ENCODE measurements at regions not wholly inside any gene's neighbourhood (a gene's known extent, or its start where the extent isn't known, plus 50 kb on each side); places are given as distances from the start of the nearest gene placed in this dataset.

DNA sequence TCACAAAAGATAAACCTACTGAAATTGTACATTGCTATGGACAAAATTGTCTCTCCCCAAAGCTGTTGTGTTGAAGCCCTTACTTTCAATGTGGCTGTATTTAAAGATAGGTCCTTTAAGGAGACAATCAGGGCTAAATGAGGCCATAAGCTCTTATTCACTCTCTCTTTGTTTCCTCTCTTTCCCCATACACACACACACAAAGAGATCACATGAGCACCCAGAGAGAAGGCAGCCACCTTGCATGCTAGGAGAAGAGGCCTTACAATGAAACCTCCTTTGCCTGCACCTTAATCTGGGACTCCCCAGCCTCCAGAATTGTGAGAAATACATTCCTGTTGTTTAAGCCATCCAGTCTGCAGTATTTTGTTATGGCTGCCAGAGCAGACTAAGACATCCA, 1295.6 kb upstream of the CDH6 start:
- H3K36me3 ChIP-seq: no peaks in the 10 kb centered on the region
- DNase-seq: no peak
- TF ChIP-seq POLR2A (IDR thresholded peaks at IDR 0.05): no peak
- TF ChIP-seq, protein P1, sequence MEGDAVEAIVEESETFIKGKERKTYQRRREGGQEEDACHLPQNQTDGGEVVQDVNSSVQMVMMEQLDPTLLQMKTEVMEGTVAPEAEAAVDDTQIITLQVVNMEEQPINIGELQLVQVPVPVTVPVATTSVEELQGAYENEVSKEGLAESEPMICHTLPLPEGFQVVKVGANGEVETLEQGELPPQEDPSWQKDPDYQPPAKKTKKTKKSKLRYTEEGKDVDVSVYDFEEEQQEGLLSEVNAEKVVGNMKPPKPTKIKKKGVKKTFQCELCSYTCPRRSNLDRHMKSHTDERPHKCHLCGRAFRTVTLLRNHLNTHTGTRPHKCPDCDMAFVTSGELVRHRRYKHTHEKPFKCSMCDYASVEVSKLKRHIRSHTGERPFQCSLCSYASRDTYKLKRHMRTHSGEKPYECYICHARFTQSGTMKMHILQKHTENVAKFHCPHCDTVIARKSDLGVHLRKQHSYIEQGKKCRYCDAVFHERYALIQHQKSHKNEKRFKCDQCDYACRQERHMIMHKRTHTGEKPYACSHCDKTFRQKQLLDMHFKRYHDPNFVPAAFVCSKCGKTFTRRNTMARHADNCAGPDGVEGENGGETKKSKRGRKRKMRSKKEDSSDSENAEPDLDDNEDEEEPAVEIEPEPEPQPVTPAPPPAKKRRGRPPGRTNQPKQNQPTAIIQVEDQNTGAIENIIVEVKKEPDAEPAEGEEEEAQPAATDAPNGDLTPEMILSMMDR (IDR thresholded peaks at IDR 0.05): no peak

DNA sequence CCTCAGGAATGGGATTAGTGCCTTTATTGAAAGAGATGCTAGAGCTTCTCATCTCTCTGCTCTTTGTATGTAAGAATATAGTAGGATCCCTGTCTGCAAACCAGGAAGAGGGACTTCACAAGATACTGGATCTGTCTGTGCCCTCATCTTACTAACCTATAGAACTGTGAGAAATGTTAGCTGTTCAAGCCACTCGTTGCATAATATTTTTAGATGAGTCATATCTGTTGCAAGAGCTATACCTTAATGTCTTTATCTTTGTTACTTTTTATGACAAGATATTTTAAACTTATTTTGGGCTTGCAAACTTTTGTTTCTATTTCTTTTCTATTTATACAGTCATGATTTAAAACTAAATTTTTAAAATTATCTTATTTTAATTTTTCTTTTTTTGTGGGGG, 1296.8 kb upstream of the CDH6 start:
- Histone ChIP-seq H3K36me3 (no peaks in the 10 kb centered on the region), H3K9me3 (no peaks in the 10 kb centered on the region), H3K4me1 (no peaks in the 10 kb centered on the region), H3K27me3 (no peaks in the 10 kb centered on the region), H3K4me3 (no peak overlapping the region), H3K27ac (no peak overlapping the region)
- TF ChIP-seq POLR2A (IDR thresholded peaks at IDR 0.05): no peak
- TF ChIP-seq, protein P1 (IDR thresholded peaks at IDR 0.05): no peak
- DNase-seq: no peak

More for the DNA sequence above, 1295.6 kb upstream of the CDH6 start:
- Histone ChIP-seq H3K27me3 (no peaks in the 10 kb centered on the region), H3K27ac (no peak overlapping the region), H3K4me3 (no peak overlapping the region), H3K9me3 (no peaks in the 10 kb centered on the region), H3K4me1 (no peaks in the 10 kb centered on the region)

DNA sequence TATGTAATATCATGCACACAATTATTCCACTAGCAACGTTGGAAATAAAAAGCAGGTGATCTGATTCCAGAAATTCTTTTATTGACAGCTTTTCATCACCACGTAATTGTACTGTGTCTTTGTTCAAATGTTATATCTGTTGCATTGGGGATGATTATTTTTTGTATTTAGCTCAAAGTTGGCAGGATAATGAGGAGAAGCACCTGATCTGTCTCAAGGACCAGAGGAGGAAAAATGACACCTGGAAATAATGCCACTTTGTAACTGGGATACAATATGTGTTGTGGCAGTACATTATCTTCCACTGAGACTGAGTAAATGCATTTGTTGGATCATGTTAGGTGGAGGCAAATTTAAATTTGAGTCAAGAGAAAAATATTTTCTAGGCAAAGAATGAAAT, 1298.8 kb upstream of the CDH6 start:
- H3K4me3 ChIP-seq: no peak overlapping the region
- no peak overlapping the region for H3K27ac ChIP-seq
- no peak for TF ChIP-seq POLR2A (IDR thresholded peaks at IDR 0.05)
- no peaks in the 10 kb centered on the region for H3K9me3 ChIP-seq
- H3K36me3 ChIP-seq: no peaks in the 10 kb centered on the region
- H3K27me3 ChIP-seq: no peaks in the 10 kb centered on the region
- H3K4me1 ChIP-seq: no peaks in the 10 kb centered on the region
- no peak for DNase-seq

DNA sequence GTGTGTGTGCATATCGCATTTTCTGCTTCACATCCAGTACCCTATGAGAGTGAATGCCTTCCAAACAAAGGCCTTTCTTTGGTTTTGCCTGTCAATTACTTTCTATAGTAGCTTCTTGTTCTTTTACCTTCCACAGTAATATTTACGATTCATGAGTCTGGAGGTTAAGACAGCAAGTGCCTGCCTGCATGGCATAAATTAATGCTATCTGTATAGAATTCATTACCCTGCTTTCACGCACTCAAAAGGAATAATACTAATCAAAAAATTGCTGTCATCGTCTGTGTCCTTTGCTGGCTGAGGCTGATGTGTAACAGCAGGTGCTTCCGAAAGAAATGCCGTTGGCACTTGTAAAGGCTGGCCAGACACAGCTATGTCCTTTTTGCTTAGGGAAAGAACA, 1304.4 kb upstream of the CDH6 start:
- H3K9me3 ChIP-seq: no peaks in the 10 kb centered on the region
- TF ChIP-seq, protein P1 (IDR thresholded peaks at IDR 0.05): no peak
- no peak for TF ChIP-seq POLR2A (IDR thresholded peaks at IDR 0.05)
- no peaks in the 10 kb centered on the region for H3K4me1 ChIP-seq
- no peak overlapping the region for H3K27ac ChIP-seq
- H3K4me3 ChIP-seq: no peak overlapping the region
- H3K27me3 ChIP-seq: no peaks in the 10 kb centered on the region
- H3K36me3 ChIP-seq: no peaks in the 10 kb centered on the region
- no peak for DNase-seq

DNA sequence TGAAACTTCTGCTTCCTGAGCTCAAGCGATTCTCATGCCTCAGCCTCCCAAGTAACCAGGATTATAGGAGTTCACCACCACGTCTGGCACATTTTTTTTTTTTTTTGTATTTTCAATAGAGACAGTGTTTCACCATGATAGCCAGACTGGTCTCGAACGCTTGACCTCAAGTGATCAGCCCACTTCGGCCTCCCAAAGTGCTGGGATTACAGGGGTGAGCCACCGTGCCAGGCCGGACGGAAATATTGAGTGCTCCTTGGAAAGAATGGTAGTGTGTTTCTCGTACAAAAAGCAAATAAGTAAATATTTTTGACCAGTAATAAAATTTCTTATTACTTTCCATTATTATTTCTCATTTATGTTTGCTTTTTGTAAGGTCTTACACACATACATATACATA, 1307.9 kb upstream of the CDH6 start:
- no peak overlapping the region for H3K4me3 ChIP-seq
- DNase-seq: no peak
- no peak overlapping the region for H3K27ac ChIP-seq
- H3K9me3 ChIP-seq: no peaks in the 10 kb centered on the region
- TF ChIP-seq, protein P1 (IDR thresholded peaks at IDR 0.05): no peak
- TF ChIP-seq POLR2A (IDR thresholded peaks at IDR 0.05): no peak
- H3K36me3 ChIP-seq: no peaks in the 10 kb centered on the region
- H3K4me1 ChIP-seq: no peaks in the 10 kb centered on the region
- no peaks in the 10 kb centered on the region for H3K27me3 ChIP-seq

DNA sequence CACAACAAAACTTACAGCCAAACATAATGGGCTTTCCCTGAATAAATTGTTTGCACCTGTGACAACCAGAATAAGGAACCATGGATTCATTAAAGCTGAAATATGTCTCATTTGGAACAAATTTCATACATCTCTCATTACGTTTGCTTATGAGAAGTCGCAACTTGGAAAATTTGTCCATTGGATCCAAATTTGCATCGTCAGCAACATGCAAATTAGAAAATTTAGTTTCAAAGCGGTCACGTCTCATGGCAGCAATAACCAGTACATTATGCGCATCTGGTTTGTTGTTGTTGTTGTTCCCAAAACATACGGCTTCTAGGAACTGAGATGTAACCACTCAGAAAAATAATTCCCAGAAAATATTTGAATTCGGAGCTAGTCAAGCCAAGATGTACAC, 1311.5 kb upstream of the CDH6 start:
- TF ChIP-seq, protein P1 (IDR thresholded peaks at IDR 0.05): no peak
- no peak for TF ChIP-seq POLR2A (IDR thresholded peaks at IDR 0.05)
- no peak overlapping the region for H3K27ac ChIP-seq

More for the DNA sequence above, 1311.5 kb upstream of the CDH6 start:
- Histone ChIP-seq H3K36me3 (no peaks in the 10 kb centered on the region), H3K4me1 (no peaks in the 10 kb centered on the region), H3K9me3 (no peaks in the 10 kb centered on the region), H3K4me3 (no peak overlapping the region), H3K27me3 (no peaks in the 10 kb centered on the region)
- DNase-seq: no peak

All from Peyer's patch (tissue), 4 donors.